HG02938 (cell line): ENCODE measurements at regions not wholly inside any gene's neighbourhood (a gene's known extent, or its start where the extent isn't known, plus 50 kb on each side); places are given as distances from the start of the nearest gene placed in this dataset.
A peak's percentile ranks its signal among the peaks of the same experiment; 100 is the strongest.

ENCODE experiments used
- ATAC-seq: cut with Tn5 transposase; IDR thresholded peaks from one replicate; pipeline ENCODE4 v1.9.1; 2021; ENCODE audit warnings: mild to moderate bottlenecking, moderate library complexity; ENCODE audit not compliant: unreplicated experiment

DNA sequence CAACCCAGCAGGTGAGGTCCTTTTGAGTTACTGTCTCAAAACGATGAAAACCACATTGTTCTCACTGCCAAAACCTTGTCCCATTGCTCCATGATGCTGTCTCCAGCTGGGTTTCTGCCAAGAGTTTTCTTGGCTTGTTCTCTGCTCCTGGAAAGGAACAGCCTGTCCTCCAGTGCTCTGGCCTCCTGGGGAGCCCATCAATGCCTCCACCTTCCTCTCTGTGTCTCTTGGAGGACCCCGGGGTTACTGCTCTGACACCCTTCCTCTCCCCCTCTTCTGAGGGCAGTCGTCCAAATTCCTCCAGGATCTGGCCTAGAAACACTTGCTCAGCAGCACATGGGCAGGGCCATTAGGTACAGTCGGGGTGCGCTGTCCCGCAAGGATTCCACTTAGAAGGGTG is 63.9 kb upstream of the RGMA start:
- ATAC-seq = no peak

- ATAC-seq = no peak
These were observed 63.3 kb upstream of the RGMA start for GRCh38 chr15:93152360-93152759.

DNA sequence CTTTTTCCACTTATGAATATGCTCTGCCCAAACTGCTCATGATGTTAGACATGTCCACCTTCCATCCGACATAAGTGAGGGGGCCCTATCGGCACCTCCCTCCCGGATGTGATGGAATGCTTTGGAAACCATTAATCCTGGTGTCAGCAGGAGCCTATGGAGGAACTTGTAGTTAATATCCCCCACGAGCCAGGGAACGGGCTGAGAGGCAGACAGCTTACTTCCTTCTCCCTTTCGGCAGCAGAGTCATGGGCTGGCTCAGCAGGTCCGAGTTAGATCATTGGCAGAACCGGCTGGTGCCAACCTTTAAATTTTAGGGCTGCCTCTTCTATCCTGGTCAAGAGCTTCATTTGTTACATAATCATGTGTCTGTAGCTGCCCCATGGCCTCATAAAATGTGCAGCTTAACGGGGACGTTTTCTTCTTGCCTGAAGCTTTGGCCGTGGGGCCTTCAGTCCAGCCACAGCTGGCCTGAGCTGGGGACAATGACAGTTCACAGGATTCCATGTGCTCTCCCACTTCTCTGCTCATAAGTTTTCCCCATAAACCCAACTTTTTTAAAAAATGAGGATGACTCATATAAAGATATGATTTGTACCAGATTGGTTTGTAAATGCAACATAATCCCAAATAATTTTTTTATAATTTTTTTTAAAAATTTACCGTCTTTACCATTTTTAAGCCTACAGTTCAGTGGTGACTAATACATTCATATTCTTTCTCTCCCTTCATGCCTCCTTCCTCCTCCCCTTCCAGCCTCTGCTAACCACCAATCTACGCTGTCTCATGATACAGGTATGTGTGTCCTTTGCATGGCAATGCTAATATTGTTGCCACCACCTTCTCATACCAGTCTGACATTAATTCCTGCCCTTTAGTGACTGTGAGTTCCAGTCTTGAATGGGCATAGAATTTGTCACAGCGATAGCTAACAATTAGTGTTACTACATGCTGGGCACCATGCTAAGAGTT is 62.2 kb upstream of the RGMA start:
- ATAC-seq = no peak

DNA sequence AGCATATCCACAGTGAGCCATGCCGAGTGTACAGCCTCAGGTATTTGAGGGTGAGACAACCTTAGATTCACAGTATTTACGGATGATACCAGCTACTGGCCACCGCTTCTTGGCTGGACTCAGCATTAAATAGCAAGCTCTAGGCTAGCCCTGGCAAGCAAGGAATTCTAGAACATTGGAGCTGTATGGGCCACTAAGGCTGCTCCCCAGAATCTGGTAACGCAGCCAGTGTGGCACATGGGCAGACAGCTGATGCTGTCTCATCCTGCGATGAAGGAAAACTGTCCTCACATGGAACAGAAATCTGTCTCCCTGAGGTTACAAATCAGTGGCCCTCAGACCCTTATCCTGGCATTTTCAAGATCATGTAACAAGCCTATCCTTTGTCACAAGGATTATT is 57.6 kb upstream of the RGMA start:
- ATAC-seq = no peak

DNA sequence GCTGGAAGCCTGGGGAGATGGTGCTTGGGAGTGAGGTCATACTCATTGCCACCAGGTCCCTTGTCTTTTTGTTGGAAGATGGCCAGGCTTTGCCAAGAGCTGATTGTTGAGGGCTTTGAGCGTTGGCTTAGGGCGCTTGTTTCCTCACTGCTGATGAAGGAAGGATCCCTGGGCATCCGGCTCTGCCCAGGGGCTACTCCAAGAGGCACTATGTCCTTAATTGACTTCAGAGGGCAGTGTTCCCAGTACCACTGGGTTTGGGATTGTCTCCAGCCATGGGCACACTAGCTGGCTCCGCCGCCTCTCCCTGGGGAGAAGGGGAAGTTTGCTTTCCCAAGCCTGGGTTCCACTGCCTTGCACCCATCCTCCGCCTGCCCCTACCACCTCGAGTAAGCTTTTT is 57.2 kb upstream of the RGMA start:
- no peak for ATAC-seq

DNA sequence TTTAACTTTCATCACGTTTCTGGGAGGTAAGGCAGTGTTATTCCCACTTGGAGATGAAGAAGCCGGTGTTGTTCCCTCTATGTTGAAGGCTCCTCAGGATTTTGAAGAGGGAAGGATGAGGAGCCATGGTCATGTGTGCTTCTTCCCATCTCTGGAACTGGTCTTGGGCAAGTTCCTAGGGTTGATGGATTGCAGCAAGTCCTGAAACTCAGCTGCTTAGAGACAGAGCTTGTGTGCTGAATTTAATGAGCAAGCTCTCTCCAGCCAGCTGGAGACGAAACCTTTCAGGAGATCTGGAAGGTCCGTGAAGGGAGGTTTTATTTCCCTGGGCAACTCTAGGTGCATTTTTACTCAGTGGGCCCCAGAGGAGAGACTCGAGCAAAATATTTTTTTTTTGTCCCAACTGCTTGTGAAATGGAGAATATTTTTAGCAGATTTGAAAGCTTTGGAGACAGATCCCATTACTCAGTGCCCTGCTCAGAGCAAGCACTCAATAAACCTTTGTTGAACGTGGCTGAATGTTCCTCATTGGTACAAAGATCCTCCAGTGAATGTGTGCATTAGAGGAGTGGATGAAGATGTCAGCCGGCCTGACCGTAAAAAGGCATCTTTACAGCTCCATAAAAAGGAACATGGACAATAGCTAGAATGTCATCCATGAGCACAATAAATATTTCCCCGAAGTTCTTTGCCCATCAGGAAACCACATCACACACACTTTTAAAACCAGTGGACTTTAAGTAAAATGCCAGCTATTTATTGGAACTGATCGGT is 55.6 kb upstream of the RGMA start:
- ATAC-seq = no peak

GRCh38 chr15:93143186-93143585 is 54.2 kb upstream of the RGMA start:
- no peak for ATAC-seq

DNA sequence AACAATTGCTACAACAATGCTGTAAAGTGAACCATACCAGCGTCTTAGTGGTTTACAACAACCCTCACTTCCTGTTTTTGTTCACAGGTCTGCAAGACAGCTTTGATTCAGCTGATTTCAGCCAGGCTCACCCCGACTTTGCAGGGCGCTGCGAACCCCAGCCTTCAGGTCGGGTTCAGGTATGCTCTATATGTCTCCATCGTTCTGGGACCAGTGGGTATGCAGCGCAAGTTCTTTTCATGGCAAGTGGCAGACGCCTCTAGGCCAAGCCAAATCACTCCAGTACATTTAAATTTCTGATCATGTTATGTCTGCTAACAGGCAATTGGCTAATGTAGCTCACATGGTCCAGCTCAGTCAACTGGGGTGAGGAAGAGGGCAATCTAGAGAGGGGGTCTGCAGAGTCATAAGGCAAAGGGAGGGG is 52.4 kb upstream of the RGMA start:
- peak; percentile 69 for ATAC-seq

GRCh38 chr15:93139436-93139835 is 50.4 kb upstream of the RGMA start:
- ATAC-seq = no peak

DNA sequence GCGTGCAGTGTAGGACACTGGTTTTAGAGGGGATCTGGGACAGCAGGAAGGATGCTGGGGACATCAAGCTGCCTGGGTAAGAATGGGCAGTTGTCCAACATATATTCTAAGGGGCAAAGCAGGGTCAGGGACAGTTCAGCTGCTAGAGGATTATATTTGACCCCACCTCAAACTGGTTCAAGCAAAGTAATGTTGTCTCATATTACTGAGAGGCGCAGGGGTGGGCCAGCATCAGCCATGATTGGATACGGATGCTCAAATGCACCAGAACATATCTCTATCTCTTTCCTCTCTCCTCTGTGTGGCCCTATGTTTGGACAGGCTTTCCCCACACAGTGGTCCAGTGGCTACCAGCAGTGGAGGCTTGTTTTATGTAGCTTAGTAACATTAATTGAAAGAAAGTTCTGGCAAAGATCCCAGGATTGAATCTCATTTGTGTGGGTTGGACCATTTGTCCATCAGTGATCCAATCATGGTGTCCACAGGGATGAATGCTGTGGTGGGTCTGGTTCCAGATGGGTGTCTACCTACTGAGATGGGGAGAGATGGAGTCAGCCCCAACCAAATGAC is 49.8 kb upstream of the RGMA start:
- no peak for ATAC-seq
